ENCODE measurements at regions not wholly inside any gene's neighbourhood (a gene's known extent, or its start where the extent isn't known, plus 50 kb on each side); places are given as distances from the start of the nearest gene placed in this dataset.

- 63% methylated on average over 4 of the region's 4 CpGs for WGBS
Measured at GRCh38 chr7:108838198-108838597, 268.5 kb downstream of the DNAJB9 start.

More at GRCh38 chr7:108838198-108838597, 268.5 kb downstream of the DNAJB9 start:
- Histone ChIP-seq H3K27me3 (ENCODE audit: control insufficient read depth in 4 of 4, insufficient read depth in 4 of 4, low read length in 3 of 4) (no peaks in the 10 kb centered on the region), H3K36me3 (ENCODE audit: control insufficient read depth in 4 of 4, insufficient read depth in 3 of 4, low read depth in 1 of 4, low read length in 3 of 4) (no peaks in the 10 kb centered on the region), H3K4me1 (ENCODE audit: control insufficient read depth in 4 of 4, insufficient read depth in 4 of 4, low read length in 3 of 4) (no peaks in the 10 kb centered on the region), H3K4me3 (ENCODE audit: low read depth in 1 of 3, low read length in 3 of 3) (no peak overlapping the region), H3K9me3 (ENCODE audit: control insufficient read depth in 4 of 4, low read length in 3 of 4) (peaks cover 0 to 5% (median under 1%) of the 10 kb centered on the region in 4 donors), H3K9ac (ENCODE audit: low read depth in 1 of 2, low read length in 2 of 2) (no peak overlapping the region), H3K27ac (ENCODE audit: low read depth in 1 of 2, low read length in 2 of 2) (no peak overlapping the region)
- DNase-seq (ENCODE audit: low spot score), result no peak
- TF ChIP-seq FOXA1 (IDR thresholded peaks at IDR 0.05), result no peak
- no peak for TF ChIP-seq JUND (IDR thresholded peaks at IDR 0.05)
- TF ChIP-seq ZBTB33 (IDR thresholded peaks at IDR 0.05), result no peak
- no peak for TF ChIP-seq GABPA (IDR thresholded peaks at IDR 0.05 in 1 of 2, conservative IDR thresholded peaks at IDR 0.05 in 1 of 2)
- TF ChIP-seq YY1 (IDR thresholded peaks at IDR 0.05), result no peak
- no peak for TF ChIP-seq CTCF (IDR thresholded peaks at IDR 0.05; ENCODE audit: low read depth, low read length, missing input control)
- no peak for TF ChIP-seq REST (IDR thresholded peaks at IDR 0.05)
- no peak for TF ChIP-seq HNF4G (IDR thresholded peaks at IDR 0.05)
- TF ChIP-seq RAD21 (IDR thresholded peaks at IDR 0.05), result no peak
- TF ChIP-seq MAX (IDR thresholded peaks at IDR 0.05), result no peak
- no peak for TF ChIP-seq HNF4A (conservative IDR thresholded peaks at IDR 0.05)
- no peak for TF ChIP-seq TAF1 (conservative IDR thresholded peaks at IDR 0.05)
- no peak for TF ChIP-seq SP1 (IDR thresholded peaks at IDR 0.05)
- TF ChIP-seq RXRA (IDR thresholded peaks at IDR 0.05), result no peak
- TF ChIP-seq ATF3 (IDR thresholded peaks at IDR 0.05), result no peak
- TF ChIP-seq EGR1 (IDR thresholded peaks at IDR 0.05; ENCODE audit: low read depth in 2 of 2), result no peak
- no peak for TF ChIP-seq NR2F2 (IDR thresholded peaks at IDR 0.05)
- TF ChIP-seq FOXA2 (IDR thresholded peaks at IDR 0.05), result no peak

All from liver (tissue), 8 donors.